HEK293 (cell line): ENCODE measurements at regions not wholly inside any gene's neighbourhood (a gene's known extent, or its start where the extent isn't known, plus 50 kb on each side); places are given as distances from the start of the nearest gene placed in this dataset.

ENCODE experiments used
- CTCF ChIA-PET: fragments of 350-600 bp; formaldehyde crosslinking; extraction: SDS; loops from one replicate; lab custom pipeline; 2021; ENCODE audit warnings: antibody characterized with exemption; lab: Yijun Ruan, JAX
- POLR2A ChIA-PET: fragments of 300-600 bp; formaldehyde crosslinking; extraction: SDS; loops from one replicate; lab custom pipeline; 2020; ENCODE audit warnings: antibody characterized with exemption, inconsistent platforms; lab: Yijun Ruan, JAX
- H3K27ac ChIP-seq: fragments of 200-500 bp; sonication (Bioruptor generic); 2 replicates; pipeline ENCODE4 v1.5.1; 2014; ENCODE audit warnings: low read depth, low read length, control low read depth, inconsistent platforms; ENCODE audit errors: extremely low read depth
- H3K36me3 ChIP-seq, 2 experiments: fragments of 200-500 bp in 1 of 2; sonication (Bioruptor generic) in 1 of 2; 1 replicate in 1 of 2; 2 replicates in 1 of 2; pipeline ENCODE4 v1.5.1; 2014 to 2017; ENCODE audit warnings: inconsistent platforms in 2 of 2, low read length in 2 of 2; ENCODE audit not compliant: control insufficient read depth in 2 of 2, insufficient read depth in 1 of 2
- H3K4me1 ChIP-seq: fragments of 200-500 bp; sonication (Bioruptor generic); 2 replicates; pipeline ENCODE4 v1.5.1; 2014; ENCODE audit warnings: mild to moderate bottlenecking, low read length, inconsistent platforms; ENCODE audit not compliant: control insufficient read depth, insufficient read depth
- H3K4me3 ChIP-seq: 2 replicates; pipeline ENCODE4 v1.5.1; 2011; ENCODE audit warnings: low read depth, mild to moderate bottlenecking, control low read depth, low read length, moderate library complexity
- H3K9me3 ChIP-seq: fragments of 200-500 bp; sonication (Bioruptor generic); 2 replicates; pipeline ENCODE4 v1.5.1; 2014; ENCODE audit warnings: low read depth, low read length, inconsistent platforms; ENCODE audit not compliant: control insufficient read depth, insufficient read depth
- AEBP2 ChIP-seq: fragments of 450-650 bp; formaldehyde crosslinking; IDR thresholded peaks from 2 replicates; pipeline ENCODE4 v1.5.1; 2016; ENCODE audit warnings: missing biosample characterization, missing genetic modification characterization, borderline replicate concordance
- EGR2 ChIP-seq: fragments of 450-650 bp; formaldehyde crosslinking; IDR thresholded peaks from 2 replicates; pipeline ENCODE4 v1.5.1; 2016; ENCODE audit warnings: low read depth, missing biosample characterization, missing genetic modification characterization
- SCRT1 ChIP-seq: fragments of 450-650 bp; formaldehyde crosslinking; IDR thresholded peaks from 2 replicates; pipeline ENCODE4 v1.5.1; 2016; ENCODE audit warnings: missing biosample characterization, missing genetic modification characterization, borderline replicate concordance
- SETDB1 ChIP-seq: IDR thresholded peaks from one replicate; pipeline ENCODE4 v1.6.1; 2017; ENCODE audit warnings: mild to moderate bottlenecking, low read length, moderate library complexity, mixed read lengths; ENCODE audit not compliant: insufficient read length
- TRIM28 ChIP-seq: IDR thresholded peaks from 2 replicates; pipeline ENCODE4 v1.6.1; 2011; ENCODE audit warnings: low read length, control low read depth, borderline replicate concordance
- YY1 ChIP-seq: fragments of 450-650 bp; formaldehyde crosslinking; IDR thresholded peaks from 2 replicates; pipeline ENCODE4 v1.5.1; 2018; ENCODE audit warnings: missing biosample characterization, missing genetic modification characterization
- ZFP41 ChIP-seq: fragments of 450-650 bp; formaldehyde crosslinking; IDR thresholded peaks from 2 replicates; pipeline ENCODE4 v1.5.1; 2016; ENCODE audit warnings: missing biosample characterization, missing genetic modification characterization, borderline replicate concordance
- ZFP69B ChIP-seq: fragments of 450-650 bp; formaldehyde crosslinking; IDR thresholded peaks from 2 replicates; pipeline ENCODE4 v1.5.1; 2016; ENCODE audit warnings: missing biosample characterization, missing genetic modification characterization
- ZIC2 ChIP-seq: fragments of 450-650 bp; formaldehyde crosslinking; IDR thresholded peaks from 2 replicates; pipeline ENCODE4 v1.5.1; 2016; ENCODE audit warnings: missing biosample characterization, missing genetic modification characterization
- ZNF138 ChIP-seq: fragments of 450-650 bp; formaldehyde crosslinking; IDR thresholded peaks from 2 replicates; pipeline ENCODE4 v1.5.1; 2016; ENCODE audit warnings: missing biosample characterization, missing genetic modification characterization, borderline replicate concordance
- ZNF146 ChIP-seq: fragments of 450-650 bp; formaldehyde crosslinking; IDR thresholded peaks from 2 replicates; pipeline ENCODE4 v1.5.1; 2016; ENCODE audit warnings: missing biosample characterization, missing genetic modification characterization
- ZNF2 ChIP-seq: fragments of 450-650 bp; formaldehyde crosslinking; IDR thresholded peaks from 2 replicates; pipeline ENCODE4 v1.5.1; 2016; ENCODE audit warnings: missing biosample characterization, missing genetic modification characterization
- ZNF335 ChIP-seq: fragments of 450-650 bp; formaldehyde crosslinking; conservative IDR thresholded peaks from 2 replicates; pipeline ENCODE4 v1.5.1; 2016; ENCODE audit warnings: missing biosample characterization, missing genetic modification characterization
- ZNF404 ChIP-seq: fragments of 450-650 bp; formaldehyde crosslinking; IDR thresholded peaks from 2 replicates; pipeline ENCODE4 v1.5.1; 2017; ENCODE audit warnings: missing biosample characterization, missing genetic modification characterization
- ZNF544 ChIP-seq: fragments of 450-650 bp; formaldehyde crosslinking; IDR thresholded peaks from 2 replicates; pipeline ENCODE4 v1.5.0; 2017; ENCODE audit warnings: missing biosample characterization, missing genetic modification characterization
- ZNF600 ChIP-seq: fragments of 450-650 bp; formaldehyde crosslinking; IDR thresholded peaks from 2 replicates; pipeline ENCODE4 v1.5.1; 2016; ENCODE audit warnings: missing biosample characterization, missing genetic modification characterization
- ZNF660 ChIP-seq: fragments of 450-650 bp; IDR thresholded peaks from 2 replicates; pipeline ENCODE4 v1.5.1; 2018; ENCODE audit warnings: missing biosample characterization, mild to moderate bottlenecking, missing genetic modification characterization
- ZNF677 ChIP-seq: fragments of 450-650 bp; IDR thresholded peaks from 2 replicates; pipeline ENCODE4 v1.5.0; 2018; ENCODE audit warnings: missing biosample characterization, mild to moderate bottlenecking, missing genetic modification characterization, moderate library complexity
- ZNF707 ChIP-seq: fragments of 450-650 bp; formaldehyde crosslinking; IDR thresholded peaks from 2 replicates; pipeline ENCODE4 v1.5.1; 2016; ENCODE audit warnings: missing biosample characterization, missing genetic modification characterization
- TF ChIP-seq, protein P1 (sequence below): fragments of 450-650 bp; formaldehyde crosslinking; IDR thresholded peaks from 2 replicates; pipeline ENCODE4 v1.5.1; 2016; ENCODE audit warnings: missing biosample characterization, missing genetic modification characterization
- TF ChIP-seq, protein P2 (sequence below): fragments of 450-650 bp; formaldehyde crosslinking; IDR thresholded peaks from 2 replicates; pipeline ENCODE4 v1.5.1; 2016; ENCODE audit warnings: missing biosample characterization, missing genetic modification characterization
- TF ChIP-seq, protein P3 (sequence below): fragments of 450-650 bp; formaldehyde crosslinking; IDR thresholded peaks from 2 replicates; pipeline ENCODE4 v1.5.1; 2016; ENCODE audit warnings: missing biosample characterization, missing genetic modification characterization
- TF ChIP-seq, protein P4 (sequence below): fragments of 450-650 bp; formaldehyde crosslinking; IDR thresholded peaks from 2 replicates; pipeline ENCODE4 v1.5.1; 2017; ENCODE audit warnings: missing biosample characterization, missing genetic modification characterization

DNA sequence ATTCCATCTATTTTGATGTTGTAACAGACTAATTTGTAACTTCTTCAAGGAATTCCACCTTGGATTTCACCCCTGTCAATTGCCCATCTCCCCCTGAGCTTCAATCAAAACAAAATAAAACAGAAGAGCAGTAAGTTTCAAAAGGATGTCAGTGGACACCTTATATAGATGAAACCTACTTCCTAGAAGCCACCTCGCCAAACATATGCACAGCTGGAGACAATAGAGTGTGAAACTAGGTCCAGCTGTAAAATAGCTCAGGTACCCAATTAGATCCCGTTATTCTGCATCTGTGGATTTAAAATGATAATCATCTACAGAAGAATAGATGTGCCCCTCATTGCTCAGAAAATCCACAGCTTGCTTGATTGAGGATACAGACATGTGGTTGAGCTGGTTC lies 598.6 kb downstream of the SH2D4B start:
- H3K4me3 ChIP-seq = no peak overlapping the region
- no peaks in the 10 kb centered on the region for H3K4me1 ChIP-seq
- H3K27ac ChIP-seq = no peak overlapping the region
- POLR2A ChIA-PET = no interaction called here
- H3K9me3 ChIP-seq = no peaks in the 10 kb centered on the region
- H3K36me3 ChIP-seq = no peaks in the 10 kb centered on the region
- TF ChIP-seq, protein P1, sequence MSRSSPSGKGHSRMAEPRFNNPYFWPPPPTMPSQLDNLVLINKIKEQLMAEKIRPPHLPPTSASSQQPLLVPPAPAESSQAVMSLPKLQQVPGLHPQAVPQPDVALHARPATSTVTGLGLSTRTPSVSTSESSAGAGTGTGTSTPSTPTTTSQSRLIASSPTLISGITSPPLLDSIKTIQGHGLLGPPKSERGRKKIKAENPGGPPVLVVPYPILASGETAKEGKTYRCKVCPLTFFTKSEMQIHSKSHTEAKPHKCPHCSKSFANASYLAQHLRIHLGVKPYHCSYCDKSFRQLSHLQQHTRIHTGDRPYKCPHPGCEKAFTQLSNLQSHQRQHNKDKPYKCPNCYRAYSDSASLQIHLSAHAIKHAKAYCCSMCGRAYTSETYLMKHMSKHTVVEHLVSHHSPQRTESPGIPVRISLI (tag by site-specific recombination) = no peak
- TF ChIP-seq ZNF2 (tag by site-specific recombination) (no peak), ZIC2 (tag by site-specific recombination) (no peak), ZNF544 (tag by site-specific recombination) (no peak), ZFP41 (tag by site-specific recombination) (no peak), ZNF707 (tag by site-specific recombination) (no peak), ZNF404 (tag by site-specific recombination) (no peak), ZNF600 (no peak), ZNF335 (tag by site-specific recombination) (no peak), YY1 (no peak), ZNF146 (tag by site-specific recombination) (no peak), ZNF677 (tag by site-specific recombination) (no peak), EGR2 (tag by site-specific recombination) (no peak), SCRT1 (tag by site-specific recombination) (no peak), SETDB1 (no peak), ZNF138 (tag by site-specific recombination) (no peak), TRIM28 (no peak)
- TF ChIP-seq, protein P2, sequence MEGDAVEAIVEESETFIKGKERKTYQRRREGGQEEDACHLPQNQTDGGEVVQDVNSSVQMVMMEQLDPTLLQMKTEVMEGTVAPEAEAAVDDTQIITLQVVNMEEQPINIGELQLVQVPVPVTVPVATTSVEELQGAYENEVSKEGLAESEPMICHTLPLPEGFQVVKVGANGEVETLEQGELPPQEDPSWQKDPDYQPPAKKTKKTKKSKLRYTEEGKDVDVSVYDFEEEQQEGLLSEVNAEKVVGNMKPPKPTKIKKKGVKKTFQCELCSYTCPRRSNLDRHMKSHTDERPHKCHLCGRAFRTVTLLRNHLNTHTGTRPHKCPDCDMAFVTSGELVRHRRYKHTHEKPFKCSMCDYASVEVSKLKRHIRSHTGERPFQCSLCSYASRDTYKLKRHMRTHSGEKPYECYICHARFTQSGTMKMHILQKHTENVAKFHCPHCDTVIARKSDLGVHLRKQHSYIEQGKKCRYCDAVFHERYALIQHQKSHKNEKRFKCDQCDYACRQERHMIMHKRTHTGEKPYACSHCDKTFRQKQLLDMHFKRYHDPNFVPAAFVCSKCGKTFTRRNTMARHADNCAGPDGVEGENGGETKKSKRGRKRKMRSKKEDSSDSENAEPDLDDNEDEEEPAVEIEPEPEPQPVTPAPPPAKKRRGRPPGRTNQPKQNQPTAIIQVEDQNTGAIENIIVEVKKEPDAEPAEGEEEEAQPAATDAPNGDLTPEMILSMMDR (tag by site-specific recombination) = no peak
- TF ChIP-seq, protein P3, sequence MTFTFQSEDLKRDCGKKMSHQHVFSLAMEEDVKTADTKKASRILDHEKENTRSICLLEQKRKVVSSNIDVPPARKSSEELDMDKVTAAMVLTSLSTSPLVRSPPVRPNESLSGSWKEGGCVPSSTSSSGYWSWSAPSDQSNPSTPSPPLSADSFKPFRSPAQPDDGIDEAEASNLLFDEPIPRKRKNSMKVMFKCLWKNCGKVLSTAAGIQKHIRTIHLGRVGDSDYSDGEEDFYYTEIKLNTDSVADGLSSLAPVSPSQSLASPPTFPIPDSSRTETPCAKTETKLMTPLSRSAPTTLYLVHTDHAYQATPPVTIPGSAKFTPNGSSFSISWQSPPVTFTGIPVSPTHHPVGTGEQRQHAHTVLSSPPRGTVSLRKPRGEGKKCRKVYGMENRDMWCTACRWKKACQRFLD (tag by site-specific recombination) = no peak
- TF ChIP-seq, all 188 proteins: peak for 0
- CTCF ChIA-PET = no interaction called here

DNA sequence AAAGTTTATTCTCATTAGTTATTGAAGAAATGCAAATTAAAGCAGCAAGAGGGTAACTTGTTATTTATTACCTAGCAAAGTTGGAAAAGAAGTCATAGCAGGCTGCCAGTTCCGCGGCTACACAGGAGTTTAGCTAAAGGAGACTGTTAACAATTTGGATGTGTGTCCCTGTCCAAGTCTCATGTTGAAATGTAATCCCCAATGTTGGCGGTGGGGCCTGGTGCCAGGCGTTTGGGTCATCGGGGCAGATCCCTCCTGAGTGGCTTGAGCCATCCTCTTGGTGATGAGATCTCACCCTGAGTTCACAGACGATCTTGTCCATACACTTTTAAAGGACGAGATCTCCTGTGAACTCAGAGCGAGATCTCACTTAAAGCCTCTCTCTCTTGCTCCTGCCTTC lies 608.3 kb downstream of the SH2D4B start:
- Histone ChIP-seq H3K36me3 (no peaks in the 10 kb centered on the region), H3K4me1 (no peaks in the 10 kb centered on the region), H3K4me3 (no peak overlapping the region), H3K27ac (no peak overlapping the region), H3K9me3 (no peaks in the 10 kb centered on the region)
- TF ChIP-seq ZNF660 (tag by site-specific recombination) = no peak
- TF ChIP-seq AEBP2 (tag by site-specific recombination) = no peak
- no peak for TF ChIP-seq ZFP69B
- TF ChIP-seq, protein P4, sequence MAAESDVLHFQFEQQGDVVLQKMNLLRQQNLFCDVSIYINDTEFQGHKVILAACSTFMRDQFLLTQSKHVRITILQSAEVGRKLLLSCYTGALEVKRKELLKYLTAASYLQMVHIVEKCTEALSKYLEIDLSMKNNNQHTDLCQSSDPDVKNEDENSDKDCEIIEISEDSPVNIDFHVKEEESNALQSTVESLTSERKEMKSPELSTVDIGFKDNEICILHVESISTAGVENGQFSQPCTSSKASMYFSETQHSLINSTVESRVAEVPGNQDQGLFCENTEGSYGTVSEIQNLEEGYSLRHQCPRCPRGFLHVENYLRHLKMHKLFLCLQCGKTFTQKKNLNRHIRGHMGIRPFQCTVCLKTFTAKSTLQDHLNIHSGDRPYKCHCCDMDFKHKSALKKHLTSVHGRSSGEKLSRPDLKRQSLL = no peak
- CTCF ChIA-PET = no interaction called here
- POLR2A ChIA-PET = no interaction called here
